ENCODE measurements at regions not wholly inside any gene's neighbourhood (a gene's known extent, or its start where the extent isn't known, plus 50 kb on each side); places are given as distances from the start of the nearest gene placed in this dataset.

DNA sequence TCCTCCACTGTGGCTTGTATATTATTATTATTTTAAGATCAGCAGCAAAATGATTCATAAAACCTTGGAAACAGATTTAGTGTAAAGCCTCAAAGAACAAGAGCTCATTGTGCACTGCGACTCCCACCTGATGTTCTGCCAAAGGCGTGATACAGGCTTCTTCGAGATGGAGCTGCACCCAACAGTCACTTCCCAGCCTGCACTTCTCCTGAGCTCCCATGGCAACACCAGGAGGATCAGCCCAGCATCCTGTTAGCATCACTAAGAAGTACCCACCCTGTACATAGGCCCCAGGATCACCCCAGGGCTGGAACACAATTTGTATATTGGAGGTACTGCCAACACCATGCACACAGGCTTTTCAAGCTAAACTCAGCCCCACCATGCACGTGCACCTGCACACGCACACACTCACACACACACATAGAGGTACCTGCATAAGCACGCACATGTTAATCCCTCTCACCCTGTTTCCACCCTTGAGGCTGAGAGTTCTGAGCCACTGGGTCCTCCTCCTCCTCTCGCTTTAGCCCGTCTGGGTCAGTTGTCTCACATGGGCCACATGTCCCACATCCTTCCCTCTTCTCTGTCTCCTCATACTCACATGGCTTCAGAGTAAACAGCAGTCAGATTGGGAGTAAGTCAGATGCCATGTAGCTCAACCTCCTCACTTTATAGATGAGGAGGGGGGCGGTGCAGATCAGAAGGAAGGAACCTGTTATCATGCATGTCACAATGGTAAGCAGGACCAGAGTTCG, 281.9 kb upstream of the POU3F1 start:
- no peaks in the 10 kb centered on the region for H3K27me3 ChIP-seq (ENCODE audit: control insufficient read depth in 2 of 2, insufficient read depth in 2 of 2, low read length in 2 of 2)
- Mint-ChIP-seq H3K4me3 (no peak overlapping the region), H3K27me3 (peaks cover 5 to 30% (median 22%) of the 10 kb centered on the region in 5 donors), H3K27ac (no peak overlapping the region), H3K4me1 (no peaks in the 10 kb centered on the region), H3K36me3 (no peaks in the 10 kb centered on the region), H3K9me3 (peaks cover 0 to 7% (median 0%) of the 10 kb centered on the region in 11 donors)
- H3K4me1 ChIP-seq (ENCODE audit: control insufficient read depth in 2 of 2, insufficient read depth in 2 of 2, low read length in 2 of 2), result no peaks in the 10 kb centered on the region
- H3K36me3 ChIP-seq (ENCODE audit: control insufficient read depth in 2 of 3, insufficient read depth in 3 of 3, low read length in 3 of 3), result no peaks in the 10 kb centered on the region
- intact Hi-C loops (cut with micrococcal nuclease), result no loop called here
- no peak for DNase-seq
- H3K9me3 ChIP-seq (ENCODE audit: control insufficient read depth in 2 of 3, low read length in 3 of 3), result no peaks in the 10 kb centered on the region
- CTCF ChIA-PET, result no interaction called here
- no peak overlapping the region for H3K4me3 ChIP-seq (ENCODE audit: low read length)
- POLR2A ChIA-PET, result no interaction called here
- no peak overlapping the region for H3K27ac ChIP-seq (ENCODE audit: low read depth, low read length)
- no peak for ATAC-seq

- Histone ChIP-seq H3K27ac (ENCODE audit: low read depth, low read length) (no peak overlapping the region), H3K4me1 (ENCODE audit: control insufficient read depth in 2 of 2, insufficient read depth in 2 of 2, low read length in 2 of 2) (no peaks in the 10 kb centered on the region), H3K36me3 (ENCODE audit: control insufficient read depth in 2 of 3, insufficient read depth in 3 of 3, low read length in 3 of 3) (no peaks in the 10 kb centered on the region), H3K27me3 (ENCODE audit: control insufficient read depth in 2 of 2, insufficient read depth in 2 of 2, low read length in 2 of 2) (no peaks in the 10 kb centered on the region), H3K9me3 (ENCODE audit: control insufficient read depth in 2 of 3, low read length in 3 of 3) (no peaks in the 10 kb centered on the region), H3K4me3 (ENCODE audit: low read length) (no peak overlapping the region)
- ChIA-PET POLR2A (no interaction called here), CTCF (no interaction called here)
- ATAC-seq (no peak), DNase-seq (no peak)
- Mint-ChIP-seq H3K4me3 (no peak overlapping the region), H3K27me3 (peaks cover 12 to 39% (median 31%) of the 10 kb centered on the region in 5 donors), H3K36me3 (no peaks in the 10 kb centered on the region), H3K4me1 (no peaks in the 10 kb centered on the region), H3K9me3 (peaks cover 0 to 7% (median 2%) of the 10 kb centered on the region in 11 donors), H3K27ac (no peak overlapping the region)
- intact Hi-C loops (cut with micrococcal nuclease), result no loop called here
Measured at GRCh38 chr1:38327559-38327973, 281.0 kb upstream of the POU3F1 start.

DNA sequence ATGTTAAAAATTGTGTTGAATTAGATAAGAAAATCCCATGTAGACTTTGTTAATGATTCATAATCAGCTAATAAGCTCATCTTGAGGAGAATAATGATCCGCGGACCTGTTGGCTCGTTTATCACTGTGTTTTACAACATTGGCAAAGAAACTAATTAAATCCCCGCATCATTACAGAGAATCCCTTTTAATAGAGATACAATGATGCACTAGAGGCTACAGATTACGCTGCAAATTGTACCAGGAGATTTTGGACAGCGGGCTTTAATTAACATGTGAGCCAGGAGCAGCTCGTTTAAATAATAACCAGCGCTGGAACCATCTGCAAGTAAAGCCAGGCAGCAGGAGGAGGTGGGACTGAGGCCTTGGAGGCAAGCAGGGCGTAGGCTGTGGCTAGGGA, 280.3 kb upstream of the POU3F1 start:
- DNase-seq (no peak), ATAC-seq (no peak)
- Mint-ChIP-seq H3K36me3 (no peaks in the 10 kb centered on the region), H3K4me1 (no peaks in the 10 kb centered on the region), H3K27ac (no peak overlapping the region), H3K4me3 (no peak overlapping the region), H3K27me3 (peaks cover 14 to 41% (median 35%) of the 10 kb centered on the region in 5 donors), H3K9me3 (peaks cover 0 to 7% (median 2%) of the 10 kb centered on the region in 11 donors)
- Histone ChIP-seq H3K27me3 (ENCODE audit: control insufficient read depth in 2 of 2, insufficient read depth in 2 of 2, low read length in 2 of 2) (no peaks in the 10 kb centered on the region), H3K4me1 (ENCODE audit: control insufficient read depth in 2 of 2, insufficient read depth in 2 of 2, low read length in 2 of 2) (no peaks in the 10 kb centered on the region), H3K27ac (ENCODE audit: low read depth, low read length) (no peak overlapping the region), H3K36me3 (ENCODE audit: control insufficient read depth in 2 of 3, insufficient read depth in 3 of 3, low read length in 3 of 3) (no peaks in the 10 kb centered on the region), H3K4me3 (ENCODE audit: low read length) (no peak overlapping the region), H3K9me3 (ENCODE audit: control insufficient read depth in 2 of 3, low read length in 3 of 3) (no peaks in the 10 kb centered on the region)
- CTCF ChIA-PET, result no interaction called here
- intact Hi-C loops (cut with micrococcal nuclease), result no loop called here
- POLR2A ChIA-PET, result no interaction called here

GRCh38 chr1:38326135-38326534, 279.5 kb upstream of the POU3F1 start:
- ATAC-seq, result no peak
- POLR2A ChIA-PET, result no interaction called here
- H3K27me3 Mint-ChIP-seq, result peaks cover 17 to 43% (median 40%) of the 10 kb centered on the region in 5 donors

DNA sequence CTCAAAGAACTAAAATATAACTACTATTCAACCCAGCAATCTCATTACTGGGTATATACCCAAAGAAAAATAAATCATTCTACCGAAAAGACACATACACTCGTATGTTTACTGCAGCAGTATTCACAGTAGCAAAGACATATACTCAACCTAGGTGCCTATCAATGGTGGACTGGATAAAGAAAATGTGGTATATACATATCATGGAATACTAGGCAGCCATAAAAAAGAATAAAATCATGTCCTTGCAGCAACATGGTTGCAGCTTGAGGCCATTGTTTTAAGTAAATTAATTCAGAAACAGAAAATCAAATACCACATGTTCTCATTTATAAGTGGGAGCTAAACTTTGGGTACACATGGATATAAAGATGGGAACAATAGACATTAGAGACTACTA, 266.2 kb upstream of the POU3F1 start:
- intact Hi-C loops (cut with micrococcal nuclease), result no loop called here
- no peak overlapping the region for H3K4me3 Mint-ChIP-seq
- H3K4me1 Mint-ChIP-seq, result no peaks in the 10 kb centered on the region
- H3K27ac Mint-ChIP-seq, result no peak overlapping the region
- CTCF ChIA-PET, result no interaction called here
- Histone ChIP-seq H3K27ac (ENCODE audit: low read depth, low read length) (no peak overlapping the region), H3K4me3 (ENCODE audit: low read length) (no peak overlapping the region), H3K27me3 (ENCODE audit: control insufficient read depth in 2 of 2, insufficient read depth in 2 of 2, low read length in 2 of 2) (no peaks in the 10 kb centered on the region), H3K36me3 (ENCODE audit: control insufficient read depth in 2 of 3, insufficient read depth in 3 of 3, low read length in 3 of 3) (no peaks in the 10 kb centered on the region), H3K9me3 (ENCODE audit: control insufficient read depth in 2 of 3, low read length in 3 of 3) (no peaks in the 10 kb centered on the region), H3K4me1 (ENCODE audit: control insufficient read depth in 2 of 2, insufficient read depth in 2 of 2, low read length in 2 of 2) (no peaks in the 10 kb centered on the region)
- peaks cover 0 to 12% (median 0%) of the 10 kb centered on the region in 11 donors for H3K9me3 Mint-ChIP-seq
- no peak for DNase-seq
- POLR2A ChIA-PET, result no interaction called here
- no peaks in the 10 kb centered on the region for H3K36me3 Mint-ChIP-seq
- ATAC-seq, result no peak
- H3K27me3 Mint-ChIP-seq, result peaks cover 31 to 57% (median 51%) of the 10 kb centered on the region in 5 donors

More at GRCh38 chr1:38326135-38326534, 279.5 kb upstream of the POU3F1 start:
- CTCF ChIA-PET, result no interaction called here
- no peak for DNase-seq
- no peaks in the 10 kb centered on the region for H3K36me3 Mint-ChIP-seq
- H3K4me1 Mint-ChIP-seq, result no peaks in the 10 kb centered on the region
- no peak overlapping the region for H3K4me3 Mint-ChIP-seq
- H3K27ac Mint-ChIP-seq, result no peak overlapping the region
- no peak overlapping the region for H3K4me3 ChIP-seq (ENCODE audit: low read length)
- H3K9me3 ChIP-seq (ENCODE audit: control insufficient read depth in 2 of 3, low read length in 3 of 3), result no peaks in the 10 kb centered on the region
- H3K27ac ChIP-seq (ENCODE audit: low read depth, low read length), result no peak overlapping the region
- intact Hi-C loops (cut with micrococcal nuclease), result no loop called here
- no peaks in the 10 kb centered on the region for H3K4me1 ChIP-seq (ENCODE audit: control insufficient read depth in 2 of 2, insufficient read depth in 2 of 2, low read length in 2 of 2)
- H3K9me3 Mint-ChIP-seq, result peaks cover 0 to 7% (median 3%) of the 10 kb centered on the region in 11 donors
- no peaks in the 10 kb centered on the region for H3K27me3 ChIP-seq (ENCODE audit: control insufficient read depth in 2 of 2, insufficient read depth in 2 of 2, low read length in 2 of 2)
- no peaks in the 10 kb centered on the region for H3K36me3 ChIP-seq (ENCODE audit: control insufficient read depth in 2 of 3, insufficient read depth in 3 of 3, low read length in 3 of 3)

- H3K4me1 ChIP-seq (ENCODE audit: control insufficient read depth in 2 of 2, insufficient read depth in 2 of 2, low read length in 2 of 2), result no peaks in the 10 kb centered on the region
- no peak overlapping the region for H3K27ac Mint-ChIP-seq
- no peaks in the 10 kb centered on the region for H3K36me3 Mint-ChIP-seq
- H3K27me3 Mint-ChIP-seq, result peaks cover 18 to 54% (median 52%) of the 10 kb centered on the region in 5 donors
- H3K4me1 Mint-ChIP-seq, result no peaks in the 10 kb centered on the region
- no peak overlapping the region for H3K4me3 Mint-ChIP-seq
- ChIA-PET POLR2A (no interaction called here), CTCF (no interaction called here)
- no peaks in the 10 kb centered on the region for H3K27me3 ChIP-seq (ENCODE audit: control insufficient read depth in 2 of 2, insufficient read depth in 2 of 2, low read length in 2 of 2)
- H3K9me3 ChIP-seq (ENCODE audit: control insufficient read depth in 2 of 3, low read length in 3 of 3), result no peaks in the 10 kb centered on the region
- ATAC-seq (no peak), DNase-seq (no peak)
- H3K27ac ChIP-seq (ENCODE audit: low read depth, low read length), result no peak overlapping the region
- no peaks in the 10 kb centered on the region for H3K36me3 ChIP-seq (ENCODE audit: control insufficient read depth in 2 of 3, insufficient read depth in 3 of 3, low read length in 3 of 3)
- H3K4me3 ChIP-seq (ENCODE audit: low read length), result no peak overlapping the region
- H3K9me3 Mint-ChIP-seq, result peaks cover 0 to 12% (median 0%) of the 10 kb centered on the region in 11 donors
- intact Hi-C loops (cut with micrococcal nuclease), result no loop called here
Measured at GRCh38 chr1:38310079-38310478, 263.5 kb upstream of the POU3F1 start.

DNA sequence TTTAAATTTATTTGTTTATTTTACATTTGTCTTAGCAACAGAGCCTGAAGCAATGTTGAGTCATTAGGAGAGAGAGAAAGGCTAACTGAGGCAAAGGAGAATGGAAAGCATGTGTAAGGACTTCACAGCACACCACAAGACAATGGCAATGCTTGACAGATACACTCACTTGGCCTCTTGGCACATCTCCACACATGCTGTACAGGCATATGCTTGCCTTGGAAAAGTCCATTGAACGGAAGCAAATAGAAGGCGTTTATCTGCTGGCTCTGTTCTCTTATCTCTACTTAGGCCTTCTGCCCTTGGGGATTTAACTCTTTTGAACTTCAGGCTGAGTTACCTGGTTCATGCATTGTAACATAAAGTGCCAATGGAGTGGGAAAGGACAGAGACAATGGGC, 262.2 kb upstream of the POU3F1 start:
- no peak overlapping the region for H3K4me3 Mint-ChIP-seq
- Histone ChIP-seq H3K9me3 (ENCODE audit: control insufficient read depth in 2 of 3, low read length in 3 of 3) (no peaks in the 10 kb centered on the region), H3K27me3 (ENCODE audit: control insufficient read depth in 2 of 2, insufficient read depth in 2 of 2, low read length in 2 of 2) (no peaks in the 10 kb centered on the region), H3K36me3 (ENCODE audit: control insufficient read depth in 2 of 3, insufficient read depth in 3 of 3, low read length in 3 of 3) (no peaks in the 10 kb centered on the region), H3K27ac (ENCODE audit: low read depth, low read length) (no peak overlapping the region), H3K4me3 (ENCODE audit: low read length) (no peak overlapping the region), H3K4me1 (ENCODE audit: control insufficient read depth in 2 of 2, insufficient read depth in 2 of 2, low read length in 2 of 2) (no peaks in the 10 kb centered on the region)
- no peaks in the 10 kb centered on the region for H3K36me3 Mint-ChIP-seq
- ChIA-PET CTCF (no interaction called here), POLR2A (no interaction called here)
- intact Hi-C loops (cut with micrococcal nuclease), result no loop called here
- H3K27ac Mint-ChIP-seq, result no peak overlapping the region
- DNase-seq (no peak), ATAC-seq (no peak)
- peaks cover 27 to 62% (median 56%) of the 10 kb centered on the region in 5 donors for H3K27me3 Mint-ChIP-seq
- H3K4me1 Mint-ChIP-seq, result no peaks in the 10 kb centered on the region
- peaks cover 0 to 12% (median 0%) of the 10 kb centered on the region in 11 donors for H3K9me3 Mint-ChIP-seq
